ENCODE measurements at regions not wholly inside any gene's neighbourhood (a gene's known extent, or its start where the extent isn't known, plus 50 kb on each side); places are given as distances from the start of the nearest gene placed in this dataset.

GRCh38 chr12:42944516-42944915 is 355.0 kb upstream of the PRICKLE1 start:
- TF ChIP-seq, protein P1, sequence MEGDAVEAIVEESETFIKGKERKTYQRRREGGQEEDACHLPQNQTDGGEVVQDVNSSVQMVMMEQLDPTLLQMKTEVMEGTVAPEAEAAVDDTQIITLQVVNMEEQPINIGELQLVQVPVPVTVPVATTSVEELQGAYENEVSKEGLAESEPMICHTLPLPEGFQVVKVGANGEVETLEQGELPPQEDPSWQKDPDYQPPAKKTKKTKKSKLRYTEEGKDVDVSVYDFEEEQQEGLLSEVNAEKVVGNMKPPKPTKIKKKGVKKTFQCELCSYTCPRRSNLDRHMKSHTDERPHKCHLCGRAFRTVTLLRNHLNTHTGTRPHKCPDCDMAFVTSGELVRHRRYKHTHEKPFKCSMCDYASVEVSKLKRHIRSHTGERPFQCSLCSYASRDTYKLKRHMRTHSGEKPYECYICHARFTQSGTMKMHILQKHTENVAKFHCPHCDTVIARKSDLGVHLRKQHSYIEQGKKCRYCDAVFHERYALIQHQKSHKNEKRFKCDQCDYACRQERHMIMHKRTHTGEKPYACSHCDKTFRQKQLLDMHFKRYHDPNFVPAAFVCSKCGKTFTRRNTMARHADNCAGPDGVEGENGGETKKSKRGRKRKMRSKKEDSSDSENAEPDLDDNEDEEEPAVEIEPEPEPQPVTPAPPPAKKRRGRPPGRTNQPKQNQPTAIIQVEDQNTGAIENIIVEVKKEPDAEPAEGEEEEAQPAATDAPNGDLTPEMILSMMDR (conservative IDR thresholded peaks at IDR 0.05; ENCODE audit: low read depth, low read length) = no peak
- TF ChIP-seq EZH2phosphoT487 (IDR thresholded peaks at IDR 0.05; ENCODE audit: borderline replicate concordance, low read length) (no peak), EZH2 (IDR thresholded peaks at IDR 0.05; ENCODE audit: low read length, unreplicated experiment) (no peak)

Measured in PC-3 (cell line).